ENCODE measurements at regions not wholly inside any gene's neighbourhood (a gene's known extent, or its start where the extent isn't known, plus 50 kb on each side); places are given as distances from the start of the nearest gene placed in this dataset.

- TF ChIP-seq ZNF324 (tag by site-specific recombination; IDR thresholded peaks at IDR 0.05) = no peak
- TF ChIP-seq TSHZ1 (tag by site-specific recombination; IDR thresholded peaks at IDR 0.05; ENCODE audit: borderline replicate concordance) = no peak
- TF ChIP-seq SCRT2 (tag by site-specific recombination; IDR thresholded peaks at IDR 0.05) = no peak
- TF ChIP-seq ZNF843 (tag by site-specific recombination; IDR thresholded peaks at IDR 0.05) = no peak
- no peak for TF ChIP-seq ZBTB20 (tag by site-specific recombination; IDR thresholded peaks at IDR 0.05)
- TF ChIP-seq ZNF184 (tag by site-specific recombination; IDR thresholded peaks at IDR 0.05) = no peak
These were observed 239.6 kb upstream of the KLF14 start (continued) for GRCh38 chr7:130973637-130974036.

GRCh38 chr7:130974169-130974568 is 240.2 kb upstream of the KLF14 start:
- H3K4me3 ChIP-seq (ENCODE audit: low read depth, low read length) = no peak overlapping the region
- H3K9me3 ChIP-seq (ENCODE audit: control insufficient read depth, insufficient read depth, low read depth, low read length) = no peaks in the 10 kb centered on the region
- POLR2A ChIA-PET = no interaction called here
- H3K27ac ChIP-seq (ENCODE audit: extremely low read depth, low read depth, low read length) = no peak overlapping the region
- TF ChIP-seq ZNF302 (tag by site-specific recombination; IDR thresholded peaks at IDR 0.05; ENCODE audit: low read depth) = no peak
- H3K36me3 ChIP-seq (ENCODE audit: control insufficient read depth in 2 of 2, insufficient read depth in 1 of 2, low read length in 2 of 2) = no peaks in the 10 kb centered on the region
- H3K4me1 ChIP-seq (ENCODE audit: control insufficient read depth, insufficient read depth, low read length) = 0 out of 2 replicates have a peak, but pooled peaks cover 2% of the 10 kb centered on the region
- CTCF ChIA-PET = interaction anchor here (0.6 to 1.3 kb wide), 2 partner anchors 63 to 78 kb away, joined by 3 to 7 read pairs; no protein-coding TSS in a partner anchor

- ChIA-PET CTCF (interaction anchor here (1.3 to 1.9 kb wide), 2 partner anchors 66 to 78 kb away, joined by 6 to 7 read pairs; no protein-coding TSS in a partner anchor), POLR2A (no interaction called here)
- TF ChIP-seq FEZF1 (tag by site-specific recombination; IDR thresholded peaks at IDR 0.05) (no peak), GLIS1 (tag by site-specific recombination; IDR thresholded peaks at IDR 0.05) (no peak), ZNF157 (tag by site-specific recombination; IDR thresholded peaks at IDR 0.05) (no peak), ZNF133 (tag by site-specific recombination; IDR thresholded peaks at IDR 0.05) (no peak), ZNF664 (tag by site-specific recombination; IDR thresholded peaks at IDR 0.05) (no peak), ZNF510 (tag by site-specific recombination; IDR thresholded peaks at IDR 0.05; ENCODE audit: insufficient replicate concordance) (no peak), ZNF362 (tag by site-specific recombination; IDR thresholded peaks at IDR 0.05) (no peak), MEIS1 (CRISPR knock-in tag; IDR thresholded peaks at IDR 0.05; ENCODE audit: borderline replicate concordance) (no peak)
- H3K27ac ChIP-seq (ENCODE audit: extremely low read depth, low read depth, low read length) = no peak overlapping the region
- H3K9me3 ChIP-seq (ENCODE audit: control insufficient read depth, insufficient read depth, low read depth, low read length) = no peaks in the 10 kb centered on the region
- H3K36me3 ChIP-seq (ENCODE audit: control insufficient read depth in 2 of 2, insufficient read depth in 1 of 2, low read length in 2 of 2) = no peaks in the 10 kb centered on the region
- H3K4me1 ChIP-seq (ENCODE audit: control insufficient read depth, insufficient read depth, low read length) = 0 out of 2 replicates have a peak, but pooled peaks cover 2% of the 10 kb centered on the region
- H3K4me3 ChIP-seq (ENCODE audit: low read depth, low read length) = no peak overlapping the region
These were observed 240.8 kb upstream of the KLF14 start for GRCh38 chr7:130974794-130975193.

GRCh38 chr7:130975731-130976130 is 241.7 kb upstream of the KLF14 start:
- Histone ChIP-seq H3K36me3 (ENCODE audit: control insufficient read depth in 2 of 2, insufficient read depth in 1 of 2, low read length in 2 of 2) (no peaks in the 10 kb centered on the region), H3K4me1 (ENCODE audit: control insufficient read depth, insufficient read depth, low read length) (0 out of 2 replicates have a peak, but pooled peaks cover 1% of the 10 kb centered on the region), H3K4me3 (ENCODE audit: low read depth, low read length) (no peak overlapping the region), H3K27ac (ENCODE audit: extremely low read depth, low read depth, low read length) (no peak overlapping the region), H3K9me3 (ENCODE audit: control insufficient read depth, insufficient read depth, low read depth, low read length) (no peaks in the 10 kb centered on the region)
- ChIA-PET POLR2A (no interaction called here), CTCF (interaction anchor here (0.6 to 1.9 kb wide), 2 partner anchors 65 to 154 kb away, joined by 3 to 6 read pairs; no protein-coding TSS in a partner anchor)
- TF ChIP-seq ZNF747 (tag by site-specific recombination; IDR thresholded peaks at IDR 0.05) (no peak), HIC1 (tag by site-specific recombination; IDR thresholded peaks at IDR 0.05) (no peak), ZNF549 (tag by site-specific recombination; IDR thresholded peaks at IDR 0.05) (no peak), PBX3 (CRISPR knock-in tag; IDR thresholded peaks at IDR 0.05) (no peak), ZNF843 (tag by site-specific recombination; IDR thresholded peaks at IDR 0.05) (no peak), ZNF138 (tag by site-specific recombination; IDR thresholded peaks at IDR 0.05; ENCODE audit: borderline replicate concordance) (no peak)

Measured in HEK293 (cell line).